SU-DHL-6 (cell line): ENCODE measurements at regions not wholly inside any gene's neighbourhood (a gene's known extent, or its start where the extent isn't known, plus 50 kb on each side); places are given as distances from the start of the nearest gene placed in this dataset.

Experiments
- H2AFZ ChIP-seq: fragments of 200-600 bp; sonication (generic); 2 replicates; pipeline ENCODE4 v1.6.1; 2014; ENCODE audit warnings: low read depth, mild to moderate bottlenecking, moderate library complexity, mixed read lengths, antibody characterized with exemption, low read length; ENCODE audit not compliant: severe bottlenecking
- H3F3A ChIP-seq: fragments of 200-600 bp; shearing (Covaris generic); 2 replicates; pipeline ENCODE4 v1.6.0; 2016; ENCODE audit warnings: antibody characterized with exemption, mild to moderate bottlenecking; ENCODE audit not compliant: insufficient read depth
- H3K27ac ChIP-seq: fragments of 200-600 bp; sonication (generic); 2 replicates; pipeline ENCODE4 v1.5.1; 2016; ENCODE audit warnings: low read depth, mild to moderate bottlenecking, low read length, moderate library complexity, mixed read lengths
- H3K27me3 ChIP-seq: fragments of 200-600 bp; sonication (generic), shearing (Covaris generic); 2 replicates; pipeline ENCODE4 v1.6.0; 2014; ENCODE audit warnings: mild to moderate bottlenecking, low read length
- H3K36me3 ChIP-seq: fragments of 200-600 bp; sonication (generic); 2 replicates; pipeline ENCODE4 v1.6.1; 2014; ENCODE audit warnings: mild to moderate bottlenecking, low read length, mixed read lengths
- H3K4me2 ChIP-seq: fragments of 300-600, 200-600 bp; shearing (Covaris generic), sonication (generic); 2 replicates; pipeline ENCODE4 v1.6.0; 2014; ENCODE audit warnings: low read length, low read depth, mild to moderate bottlenecking; ENCODE audit not compliant: poor library complexity, severe bottlenecking
- H3K4me3 ChIP-seq: fragments of 200-600 bp; sonication (generic); 2 replicates; pipeline ENCODE4 v1.5.1; 2014; ENCODE audit warnings: antibody characterized with exemption, low read length, mild to moderate bottlenecking, mixed read lengths; ENCODE audit not compliant: insufficient read depth, poor library complexity, severe bottlenecking
- H3K79me2 ChIP-seq: fragments of 200-600 bp; sonication (generic); 2 replicates; pipeline ENCODE4 v1.6.1; 2014; ENCODE audit warnings: mild to moderate bottlenecking, low read length, moderate library complexity; ENCODE audit not compliant: insufficient read depth
- H3K9ac ChIP-seq: fragments of 200-600 bp; sonication (generic); 2 replicates; pipeline ENCODE4 v1.7.0; 2014; ENCODE audit warnings: mild to moderate bottlenecking, low read length
- H3K9me2 ChIP-seq: fragments of 200-600 bp; sonication (generic); replicated peaks from 2 replicates; pipeline ENCODE4 v1.6.1; 2014; ENCODE audit warnings: low read length; ENCODE audit not compliant: insufficient read depth
- H3K9me3 ChIP-seq: fragments of 200-600 bp; sonication (generic); 2 replicates; pipeline ENCODE4 v1.6.1; 2014; ENCODE audit warnings: low read length, mixed read lengths; ENCODE audit not compliant: insufficient read depth
- H4K20me1 ChIP-seq: fragments of 200-600 bp; sonication (generic); 2 replicates; pipeline ENCODE4 v1.6.1; 2014; ENCODE audit warnings: low read depth, mild to moderate bottlenecking, antibody characterized with exemption, low read length, moderate library complexity, mixed read lengths
- CTCF ChIP-seq: fragments of 200-600 bp; sonication (generic); IDR thresholded peaks from one replicate; pipeline ENCODE4 v1.5.1; 2017; ENCODE audit warnings: antibody characterized with exemption, mild to moderate bottlenecking, low read length, moderate library complexity; ENCODE audit not compliant: insufficient read depth, poor library complexity, severe bottlenecking
- EZH2phosphoT487 ChIP-seq: fragments of 200-600 bp; sonication (generic), shearing (Covaris generic); conservative IDR thresholded peaks from 2 replicates; pipeline ENCODE4 v1.6.1; 2018; ENCODE audit warnings: mild to moderate bottlenecking, antibody characterized with exemption, low read length, moderate library complexity, mixed read lengths

- Histone ChIP-seq H3K27me3 (no peaks in the 10 kb centered on the region), H3K4me3 (no peak overlapping the region), H3K9me3 (no peaks in the 10 kb centered on the region), H3K9me2 (no peaks in the 10 kb centered on the region), H3K36me3 (no peaks in the 10 kb centered on the region), H3K79me2 (no peaks in the 10 kb centered on the region), H3K9ac (no peak overlapping the region), H2AFZ (no peak overlapping the region), H4K20me1 (no peaks in the 10 kb centered on the region), H3F3A (no peaks in the 10 kb centered on the region), H3K27ac (no peak overlapping the region), H3K4me2 (no peak overlapping the region)
- TF ChIP-seq CTCF (no peak), EZH2phosphoT487 (no peak)
Observed at GRCh38 chr2:126475031-126475430, 180.9 kb upstream of the GYPC start.

- Histone ChIP-seq H3K4me3 (no peak overlapping the region), H3K36me3 (no peaks in the 10 kb centered on the region), H3K27ac (no peak overlapping the region), H3K4me2 (no peak overlapping the region), H3K9ac (no peak overlapping the region), H2AFZ (no peak overlapping the region), H3K27me3 (no peaks in the 10 kb centered on the region), H3K79me2 (no peaks in the 10 kb centered on the region), H3K9me3 (no peaks in the 10 kb centered on the region), H3K9me2 (no peaks in the 10 kb centered on the region), H4K20me1 (no peaks in the 10 kb centered on the region), H3F3A (no peaks in the 10 kb centered on the region)
- TF ChIP-seq CTCF (no peak), EZH2phosphoT487 (no peak)
Observed at GRCh38 chr2:126476691-126477090, 179.3 kb upstream of the GYPC start.

GRCh38 chr2:126480033-126480432, 175.9 kb upstream of the GYPC start:
- no peaks in the 10 kb centered on the region for H3F3A ChIP-seq
- no peaks in the 10 kb centered on the region for H4K20me1 ChIP-seq
- H3K79me2 ChIP-seq: no peaks in the 10 kb centered on the region
- no peak overlapping the region for H3K9ac ChIP-seq
- H3K36me3 ChIP-seq: no peaks in the 10 kb centered on the region
- no peaks in the 10 kb centered on the region for H3K9me3 ChIP-seq
- H3K27ac ChIP-seq: no peak overlapping the region
- H2AFZ ChIP-seq: no peak overlapping the region
- TF ChIP-seq CTCF: no peak
- no peak for TF ChIP-seq EZH2phosphoT487
- H3K9me2 ChIP-seq: no peaks in the 10 kb centered on the region
- H3K27me3 ChIP-seq: no peaks in the 10 kb centered on the region
- H3K4me3 ChIP-seq: no peak overlapping the region
- H3K4me2 ChIP-seq: no peak overlapping the region
